Activated CD4-positive, alpha-beta T cell treated with anti-CD3 and anti-CD28 coated beads, Interleukin-2, amount 10 ng/mL, durations not matched to agents 7 days and 5 days (primary cell): ENCODE measurements at regions not wholly inside any gene's neighbourhood (a gene's known extent, or its start where the extent isn't known, plus 50 kb on each side); places are given as distances from the start of the nearest gene placed in this dataset.

Source experiments
- CTCF ChIA-PET: fragments of 350-600 bp; sonication (Branson Sonifier 250); formaldehyde crosslinking; loops from one replicate; lab custom pipeline; 2021; ENCODE audit warnings: antibody characterized with exemption; lab: Charles Lee
- POLR2A ChIA-PET: fragments of 350-600 bp; sonication (Branson Sonifier 250); formaldehyde crosslinking; loops from one replicate; lab custom pipeline; 2021; ENCODE audit warnings: antibody characterized with exemption; lab: Charles Lee
- DNase-seq: peaks from one replicate; pipeline ENCODE4 v3.0.0-alpha.2; 2020
- H3K27ac Mint-ChIP-seq: one replicate; pipeline ENCODE4 v1.8.0; 2021; ENCODE audit warnings: mild to moderate bottlenecking, moderate library complexity, mixed read lengths
- H3K27me3 Mint-ChIP-seq: one replicate; pipeline ENCODE4 v1.8.0; 2021; ENCODE audit warnings: mixed read lengths
- H3K36me3 Mint-ChIP-seq: one replicate; pipeline ENCODE4 v1.8.0; 2021; ENCODE audit warnings: low read depth, mixed read lengths
- H3K4me1 Mint-ChIP-seq: one replicate; pipeline ENCODE4 v1.8.0; 2021; ENCODE audit warnings: mixed read lengths
- H3K4me3 Mint-ChIP-seq: one replicate; pipeline ENCODE4 v1.8.0; 2021; ENCODE audit warnings: mild to moderate bottlenecking, moderate library complexity, mixed read lengths
- H3K9me3 Mint-ChIP-seq: one replicate; pipeline ENCODE4 v1.8.0; 2021; ENCODE audit warnings: mixed read lengths

DNA sequence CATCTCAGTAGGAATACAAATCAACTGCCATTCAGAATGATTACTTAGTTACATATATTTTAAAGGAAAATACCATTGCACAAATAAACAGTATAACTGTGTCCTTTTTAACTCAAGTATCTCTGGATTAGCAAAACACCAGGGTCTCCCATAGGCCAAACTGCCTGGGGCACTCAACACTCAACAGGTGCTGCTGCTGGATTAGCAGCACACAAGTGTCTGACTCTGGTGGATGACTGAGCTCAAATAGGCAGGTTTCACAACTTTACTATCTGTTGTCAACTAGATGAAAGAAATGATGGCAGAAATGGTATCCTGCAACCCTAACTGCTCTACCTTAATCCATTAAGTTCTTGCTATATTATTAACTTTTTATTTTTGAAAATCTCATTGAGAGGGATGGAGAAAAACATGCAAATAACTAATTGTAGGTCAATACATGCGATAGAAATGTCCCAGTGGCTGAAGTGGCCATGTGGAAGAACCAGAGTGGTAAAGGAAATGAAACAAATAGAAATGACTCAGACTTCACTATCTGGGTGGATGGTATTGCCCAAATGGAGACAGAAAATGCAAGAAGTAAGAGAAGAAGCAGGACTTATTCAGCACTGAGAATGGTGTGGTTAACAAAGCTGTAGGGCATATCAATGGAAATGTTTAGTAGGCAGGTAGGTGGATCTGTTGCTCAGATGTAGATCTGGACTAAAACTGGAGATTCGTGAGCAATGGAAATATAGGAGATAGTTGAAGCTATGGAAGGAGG is 90.8 kb upstream of the CCDC190 start:
- CTCF ChIA-PET: no interaction called here
- no peaks in the 10 kb centered on the region for H3K4me1 Mint-ChIP-seq
- no peak overlapping the region for H3K4me3 Mint-ChIP-seq
- no peaks in the 10 kb centered on the region for H3K9me3 Mint-ChIP-seq
- H3K36me3 Mint-ChIP-seq: no peaks in the 10 kb centered on the region
- H3K27ac Mint-ChIP-seq: no peak overlapping the region
- no peak for DNase-seq
- POLR2A ChIA-PET: no interaction called here
- H3K27me3 Mint-ChIP-seq: peaks cover 3% of the 10 kb centered on the region

DNA sequence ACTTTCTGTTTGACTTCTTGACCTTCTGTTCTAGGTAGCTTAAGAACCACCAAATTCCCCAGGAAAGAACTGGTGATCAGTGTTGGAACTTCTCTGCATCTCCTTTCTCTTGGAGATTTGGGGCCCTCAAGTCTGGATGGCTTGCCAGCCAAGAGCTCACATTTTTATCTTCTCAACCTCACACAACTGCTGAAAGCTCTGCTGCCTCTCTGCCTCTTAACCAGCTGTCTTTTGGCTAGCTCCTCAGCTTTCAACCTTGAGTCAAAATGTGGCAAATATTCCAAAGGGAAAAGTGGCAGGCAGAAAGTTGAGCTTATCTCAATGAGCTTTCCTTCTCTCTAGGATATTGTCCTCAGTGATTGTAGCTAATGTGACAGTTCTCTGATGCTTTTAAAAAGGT is 89.2 kb upstream of the CCDC190 start:
- ChIA-PET POLR2A (no interaction called here), CTCF (no interaction called here)
- Mint-ChIP-seq H3K36me3 (no peaks in the 10 kb centered on the region), H3K27ac (no peak overlapping the region), H3K27me3 (peaks cover 3% of the 10 kb centered on the region), H3K4me3 (no peak overlapping the region), H3K9me3 (no peaks in the 10 kb centered on the region), H3K4me1 (no peaks in the 10 kb centered on the region)
- DNase-seq: no peak

DNA sequence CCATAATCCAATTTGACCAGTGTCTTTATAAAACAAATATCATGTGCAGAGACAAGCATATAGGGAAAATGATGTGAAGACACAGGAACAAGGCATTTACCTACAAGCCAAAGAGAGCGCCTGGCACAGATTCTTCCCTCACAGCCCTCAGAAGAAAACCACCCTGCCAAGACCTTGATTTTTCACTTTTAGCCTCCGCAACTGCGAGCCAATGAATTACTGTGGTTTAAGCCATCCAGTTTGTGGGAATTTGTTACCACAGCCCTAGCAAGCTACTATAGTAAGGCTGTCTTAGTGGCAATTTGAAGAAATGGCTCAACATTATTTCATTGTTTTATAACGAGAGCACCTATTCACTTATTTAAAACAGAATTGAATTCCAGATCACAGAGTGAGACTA is 85.7 kb upstream of the CCDC190 start:
- ChIA-PET CTCF (no interaction called here), POLR2A (no interaction called here)
- peaks cover 15% of the 10 kb centered on the region for H3K27me3 Mint-ChIP-seq
- DNase-seq: no peak
- H3K4me3 Mint-ChIP-seq: no peak overlapping the region
- no peaks in the 10 kb centered on the region for H3K36me3 Mint-ChIP-seq
- no peak overlapping the region for H3K27ac Mint-ChIP-seq
- H3K4me1 Mint-ChIP-seq: no peaks in the 10 kb centered on the region
- no peaks in the 10 kb centered on the region for H3K9me3 Mint-ChIP-seq

DNA sequence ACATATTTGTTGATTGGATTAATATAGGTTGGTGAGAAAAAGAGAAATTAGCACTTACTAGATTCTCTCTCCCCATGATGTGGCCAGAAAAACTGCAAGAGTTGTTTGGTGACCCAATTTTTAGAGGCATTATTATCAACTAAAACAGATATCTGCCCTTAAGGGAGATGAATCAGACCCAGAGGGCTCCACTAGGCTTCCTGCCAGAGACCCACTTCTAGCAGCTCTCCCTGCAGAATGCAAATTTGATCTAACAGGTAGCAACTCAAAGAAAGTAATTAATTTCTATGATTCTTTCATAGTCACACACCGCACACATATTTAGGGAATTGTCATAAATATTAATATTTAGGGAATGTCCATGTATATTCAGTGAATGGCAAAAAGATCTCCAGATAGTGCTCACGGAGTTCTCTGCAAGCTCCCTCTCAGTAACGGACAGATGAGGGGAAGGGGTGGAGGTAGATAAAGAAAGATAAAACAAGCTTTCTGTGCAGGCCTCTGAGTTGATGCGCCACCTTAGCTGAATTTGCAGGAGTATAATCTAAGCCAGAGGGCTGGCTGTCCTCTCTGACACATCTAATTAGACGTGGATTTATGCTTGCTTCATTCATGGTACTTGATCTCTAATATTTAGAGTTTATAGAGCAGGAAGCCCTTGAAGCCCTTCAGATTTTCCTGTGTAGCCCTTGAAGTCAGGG is 84.1 kb upstream of the CCDC190 start:
- Mint-ChIP-seq H3K36me3 (no peaks in the 10 kb centered on the region), H3K4me1 (no peaks in the 10 kb centered on the region), H3K4me3 (no peak overlapping the region), H3K27ac (no peak overlapping the region), H3K9me3 (no peaks in the 10 kb centered on the region), H3K27me3 (peaks cover 20% of the 10 kb centered on the region)
- ChIA-PET POLR2A (no interaction called here), CTCF (no interaction called here)
- no peak for DNase-seq

DNA sequence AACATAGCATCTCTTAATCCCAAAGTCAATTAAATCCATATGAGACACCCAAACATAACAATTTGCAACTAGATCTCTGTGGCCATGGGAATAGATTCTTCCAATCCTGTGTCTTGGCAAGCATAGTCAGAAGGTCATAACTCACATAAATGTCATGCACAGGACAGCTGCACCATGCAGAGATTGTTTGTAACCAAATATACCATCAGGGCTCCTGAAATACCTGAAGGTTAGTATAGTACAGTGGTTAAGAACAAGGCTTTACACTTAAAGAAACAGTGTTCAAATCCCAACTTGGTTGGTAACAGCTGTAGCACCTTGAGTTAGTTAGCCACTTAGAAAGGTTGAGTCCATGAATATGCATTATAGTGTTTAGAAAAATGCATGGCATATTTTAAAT is 82.6 kb upstream of the CCDC190 start:
- H3K27ac Mint-ChIP-seq: no peak overlapping the region
- H3K9me3 Mint-ChIP-seq: no peaks in the 10 kb centered on the region
- CTCF ChIA-PET: no interaction called here
- no peak for DNase-seq
- H3K27me3 Mint-ChIP-seq: peaks cover 26% of the 10 kb centered on the region
- no peaks in the 10 kb centered on the region for H3K4me1 Mint-ChIP-seq
- POLR2A ChIA-PET: interaction anchor here (0.5 kb wide), 1 partner anchor 156 kb away, joined by 4 read pairs; no protein-coding TSS in a partner anchor
- H3K4me3 Mint-ChIP-seq: no peak overlapping the region
- H3K36me3 Mint-ChIP-seq: no peaks in the 10 kb centered on the region

DNA sequence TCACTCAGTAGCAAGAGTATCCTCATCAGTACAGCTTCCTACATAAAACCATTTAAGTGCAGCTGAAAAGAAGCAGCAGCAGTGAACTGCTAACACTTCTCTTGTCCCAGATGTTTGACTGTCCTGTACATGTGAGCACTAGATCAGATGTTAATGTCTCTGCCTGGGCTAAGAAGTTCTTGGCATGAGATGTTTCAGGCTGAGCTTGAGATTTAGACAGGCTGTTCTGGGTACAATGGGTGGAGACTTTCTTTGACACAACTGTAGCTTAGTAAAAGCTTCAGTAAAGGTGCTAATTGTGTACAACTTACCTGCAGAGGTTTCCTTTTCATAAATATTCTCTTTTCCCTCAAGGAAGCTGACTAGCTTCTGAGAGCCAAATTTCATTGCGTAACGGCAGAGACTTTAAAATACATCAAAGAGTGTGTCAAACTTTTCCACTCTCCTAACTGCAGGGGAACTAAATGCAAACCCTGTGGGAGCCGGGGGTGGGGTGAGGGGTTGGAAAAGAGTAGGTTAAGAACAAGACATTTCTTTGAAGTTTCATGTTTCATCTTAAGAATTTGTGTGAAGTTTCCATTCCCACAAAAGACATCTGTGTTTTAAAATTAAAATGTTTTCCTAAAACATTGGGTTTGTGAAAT is 82.1 kb upstream of the CCDC190 start:
- H3K4me1 Mint-ChIP-seq: no peaks in the 10 kb centered on the region
- DNase-seq: no peak
- ChIA-PET POLR2A (interaction anchor here (0.5 kb wide), 1 partner anchor 155 kb away, joined by 4 read pairs; no protein-coding TSS in a partner anchor), CTCF (no interaction called here)
- no peaks in the 10 kb centered on the region for H3K36me3 Mint-ChIP-seq
- H3K27me3 Mint-ChIP-seq: peaks cover 26% of the 10 kb centered on the region
- H3K9me3 Mint-ChIP-seq: no peaks in the 10 kb centered on the region
- H3K4me3 Mint-ChIP-seq: no peak overlapping the region
- no peak overlapping the region for H3K27ac Mint-ChIP-seq

DNA sequence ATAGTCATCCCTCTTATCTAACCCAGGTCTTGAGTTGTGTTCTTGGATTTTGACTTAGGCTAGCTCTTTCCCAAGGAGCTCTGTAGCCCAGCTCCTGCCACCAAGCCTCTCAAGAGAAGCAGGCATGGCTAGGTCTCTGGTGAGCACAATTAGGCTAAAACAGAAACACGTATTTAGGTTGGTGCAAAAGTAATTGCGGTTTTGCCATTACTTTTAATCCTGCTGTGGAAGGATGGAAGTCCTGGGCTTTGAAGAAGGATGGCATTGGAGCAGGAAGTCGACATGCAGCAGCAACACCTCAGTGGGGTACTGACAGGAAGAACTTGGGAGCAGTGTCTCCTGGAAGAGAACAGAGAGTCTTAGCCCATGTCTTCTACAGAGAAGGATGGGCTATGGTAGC is 80.0 kb upstream of the CCDC190 start:
- no peaks in the 10 kb centered on the region for H3K36me3 Mint-ChIP-seq
- H3K4me3 Mint-ChIP-seq: no peak overlapping the region
- ChIA-PET CTCF (no interaction called here), POLR2A (no interaction called here)
- no peak overlapping the region for H3K27ac Mint-ChIP-seq
- DNase-seq: no peak
- H3K4me1 Mint-ChIP-seq: no peaks in the 10 kb centered on the region
- H3K27me3 Mint-ChIP-seq: peaks cover 26% of the 10 kb centered on the region
- H3K9me3 Mint-ChIP-seq: no peaks in the 10 kb centered on the region

DNA sequence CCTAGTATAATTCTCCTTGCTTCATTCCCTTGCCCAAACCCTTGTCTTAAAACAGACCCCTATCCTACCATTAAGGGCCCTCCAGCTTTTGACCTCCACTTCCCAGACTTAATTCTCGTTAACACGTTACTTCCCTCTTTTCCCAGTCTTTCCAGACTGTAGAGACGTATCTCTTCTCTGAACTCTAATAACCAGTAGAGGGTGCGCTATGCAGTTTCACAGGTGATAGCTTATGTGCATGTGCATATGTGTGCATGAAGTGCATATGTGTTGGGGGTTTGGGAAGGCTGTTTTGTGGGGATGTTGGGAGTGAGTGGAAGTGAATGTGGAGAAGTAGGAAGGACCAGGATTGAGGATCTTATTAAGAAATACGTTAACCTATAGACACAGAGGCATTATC is 78.1 kb upstream of the CCDC190 start:
- H3K27me3 Mint-ChIP-seq: peaks cover 32% of the 10 kb centered on the region
- POLR2A ChIA-PET: no interaction called here
- no peak overlapping the region for H3K27ac Mint-ChIP-seq
- H3K36me3 Mint-ChIP-seq: no peaks in the 10 kb centered on the region
- H3K4me1 Mint-ChIP-seq: no peaks in the 10 kb centered on the region
- no peak for DNase-seq
- H3K4me3 Mint-ChIP-seq: no peak overlapping the region
- no peaks in the 10 kb centered on the region for H3K9me3 Mint-ChIP-seq
- CTCF ChIA-PET: no interaction called here

DNA sequence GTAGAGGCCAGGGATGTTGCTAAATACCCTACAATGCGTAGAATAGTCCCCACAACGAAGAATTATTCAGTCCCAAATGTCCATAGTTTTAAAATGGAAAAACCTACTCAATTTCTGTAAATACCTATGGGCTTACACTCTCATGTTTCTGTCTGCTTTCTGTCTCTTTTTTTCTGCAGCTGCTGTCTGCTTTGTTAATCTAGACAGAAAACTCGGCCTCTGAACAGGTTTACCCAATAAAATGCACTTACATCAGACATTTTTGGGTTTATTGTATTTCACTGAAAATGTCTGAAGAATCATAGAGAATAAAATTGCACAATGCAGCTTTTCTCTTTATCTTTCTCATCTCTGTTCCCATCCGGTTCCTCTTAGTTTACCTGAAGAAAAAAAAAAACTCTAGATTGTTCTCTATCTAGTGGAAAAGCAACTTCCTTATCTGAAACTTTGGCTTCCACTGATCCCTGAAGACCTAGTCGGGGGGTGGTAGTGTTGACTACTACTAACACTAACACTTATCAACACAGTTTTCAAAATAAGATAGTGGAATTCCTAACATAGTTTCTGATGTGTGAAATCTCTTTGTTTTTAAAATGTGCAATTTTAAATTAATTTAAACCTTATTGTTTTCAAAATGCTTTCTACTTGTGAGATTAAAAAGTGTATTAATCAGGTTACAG is 76.9 kb upstream of the CCDC190 start:
- ChIA-PET POLR2A (no interaction called here), CTCF (no interaction called here)
- Mint-ChIP-seq H3K4me1 (no peaks in the 10 kb centered on the region), H3K27ac (no peak overlapping the region), H3K27me3 (peaks cover 28% of the 10 kb centered on the region), H3K36me3 (no peaks in the 10 kb centered on the region), H3K4me3 (no peak overlapping the region), H3K9me3 (no peaks in the 10 kb centered on the region)
- no peak for DNase-seq

DNA sequence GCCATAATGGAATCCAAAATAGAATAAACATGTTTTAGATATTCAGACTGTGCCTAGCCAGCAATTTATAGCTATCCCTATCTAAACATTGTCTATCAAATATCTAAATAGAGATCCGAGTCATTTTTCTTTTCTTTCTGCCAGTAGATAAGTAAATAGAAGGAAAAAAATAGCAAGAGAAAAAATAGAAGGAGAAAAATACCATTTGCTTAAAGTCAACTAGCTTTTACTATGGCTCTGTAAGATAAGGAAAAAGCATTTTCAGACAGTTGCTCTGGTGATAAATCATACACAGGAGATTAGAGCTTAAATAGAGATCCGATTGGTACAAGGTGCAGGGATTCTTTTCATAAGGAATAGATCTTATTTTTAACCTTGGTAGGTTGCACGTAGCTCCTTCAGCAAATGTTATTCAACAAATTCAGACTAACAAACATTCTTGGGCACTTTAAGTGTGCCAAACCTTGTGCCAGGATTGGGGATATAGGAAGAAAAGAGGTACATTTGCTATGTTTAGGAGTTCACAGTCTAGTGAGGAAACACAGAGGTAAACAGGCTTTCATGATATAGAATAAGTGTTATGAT is 70.1 kb upstream of the CCDC190 start:
- no peaks in the 10 kb centered on the region for H3K9me3 Mint-ChIP-seq
- no peaks in the 10 kb centered on the region for H3K36me3 Mint-ChIP-seq
- no peaks in the 10 kb centered on the region for H3K4me1 Mint-ChIP-seq
- no peak overlapping the region for H3K27ac Mint-ChIP-seq
- POLR2A ChIA-PET: no interaction called here
- H3K4me3 Mint-ChIP-seq: no peak overlapping the region
- no peak for DNase-seq
- CTCF ChIA-PET: no interaction called here
- H3K27me3 Mint-ChIP-seq: peaks cover 21% of the 10 kb centered on the region

DNA sequence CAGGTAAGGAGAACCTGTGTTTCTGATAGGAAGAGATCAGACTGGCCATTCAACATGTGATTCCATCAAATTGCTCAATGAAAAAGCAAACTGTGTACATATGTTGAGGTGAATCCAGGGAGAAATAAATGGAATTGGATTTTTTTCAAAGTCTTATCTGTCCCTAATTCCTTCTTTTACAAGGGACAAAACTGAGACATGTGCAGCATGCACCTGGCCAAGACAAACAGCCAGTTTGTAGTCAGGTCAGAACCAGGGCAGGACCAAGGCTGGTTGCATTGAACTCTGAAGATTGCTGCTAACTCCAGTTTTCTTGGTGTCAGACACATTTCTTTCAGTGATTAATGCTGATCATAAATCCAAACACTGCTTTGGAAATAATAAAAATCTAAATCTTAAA is 69.6 kb upstream of the CCDC190 start:
- Mint-ChIP-seq H3K27ac (no peak overlapping the region), H3K4me3 (no peak overlapping the region), H3K9me3 (no peaks in the 10 kb centered on the region), H3K27me3 (peaks cover 21% of the 10 kb centered on the region), H3K36me3 (no peaks in the 10 kb centered on the region), H3K4me1 (no peaks in the 10 kb centered on the region)
- ChIA-PET POLR2A (no interaction called here), CTCF (no interaction called here)
- no peak for DNase-seq

DNA sequence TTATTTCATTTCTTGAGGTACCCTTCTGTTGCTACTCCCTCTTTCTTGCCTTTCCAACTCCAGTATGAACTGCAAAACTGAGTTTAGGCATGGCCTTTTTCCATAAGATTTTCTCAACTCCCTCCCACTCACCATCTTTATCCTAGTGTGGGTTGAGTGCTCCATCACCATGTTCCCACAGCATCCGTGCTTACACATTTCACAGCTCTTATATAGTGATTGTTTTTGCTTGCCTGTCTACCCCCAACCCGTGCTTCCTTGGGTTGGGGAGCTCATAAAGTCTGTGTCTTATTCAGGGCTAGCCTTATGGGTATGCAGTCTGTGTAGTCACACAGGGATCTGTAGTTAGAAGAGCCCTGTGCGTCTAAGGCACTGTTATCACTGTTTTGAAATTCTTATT is 68.2 kb upstream of the CCDC190 start:
- Mint-ChIP-seq H3K27ac (no peak overlapping the region), H3K9me3 (no peaks in the 10 kb centered on the region), H3K4me1 (no peaks in the 10 kb centered on the region), H3K36me3 (no peaks in the 10 kb centered on the region), H3K27me3 (peaks cover 17% of the 10 kb centered on the region), H3K4me3 (no peak overlapping the region)
- ChIA-PET CTCF (no interaction called here), POLR2A (no interaction called here)
- DNase-seq: no peak

DNA sequence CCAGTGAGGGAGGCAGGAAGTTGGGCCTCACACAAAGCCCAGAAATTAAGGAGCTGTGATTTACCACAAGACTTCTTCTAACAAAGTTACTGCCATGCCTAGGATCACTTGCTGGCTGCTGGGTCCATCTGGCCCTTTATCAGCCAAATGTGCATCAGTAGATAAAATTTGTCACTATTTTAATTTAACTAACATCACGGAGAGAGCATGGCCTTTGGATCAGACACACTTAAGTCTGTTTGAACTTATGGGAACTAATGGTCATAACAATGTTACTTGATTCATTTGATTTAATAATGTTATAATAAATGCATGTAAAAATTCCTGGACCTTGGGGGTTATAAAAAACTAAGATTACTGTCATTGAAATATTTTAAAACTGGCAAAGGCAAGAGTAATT is 67.2 kb upstream of the CCDC190 start:
- Mint-ChIP-seq H3K27ac (no peak overlapping the region), H3K4me1 (no peaks in the 10 kb centered on the region), H3K9me3 (no peaks in the 10 kb centered on the region), H3K36me3 (no peaks in the 10 kb centered on the region), H3K4me3 (no peak overlapping the region), H3K27me3 (peaks cover 20% of the 10 kb centered on the region)
- CTCF ChIA-PET: no interaction called here
- POLR2A ChIA-PET: no interaction called here
- DNase-seq: no peak
